ENCODE measurements at regions not wholly inside any gene's neighbourhood (a gene's known extent, or its start where the extent isn't known, plus 50 kb on each side); places are given as distances from the start of the nearest gene placed in this dataset.

DNA sequence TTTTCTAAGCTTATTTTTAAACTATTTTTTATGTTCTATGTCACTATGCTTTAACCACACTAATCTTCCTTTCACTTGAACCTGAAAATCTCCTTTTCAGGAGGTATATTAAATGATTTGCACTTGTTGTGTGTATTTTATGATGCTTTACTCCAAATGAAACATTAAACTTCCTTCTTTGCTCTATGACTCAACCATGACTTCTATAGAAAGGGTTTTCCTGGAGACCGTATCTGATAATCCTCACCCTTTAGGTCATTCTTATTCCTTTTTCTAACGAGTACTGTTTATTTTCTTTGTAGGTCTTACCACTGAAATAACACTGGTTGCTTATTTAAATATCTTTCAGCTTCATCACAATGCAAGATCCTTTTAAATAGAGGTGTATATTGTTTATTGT, 1163.2 kb downstream of the PCDH18 start:
- Histone ChIP-seq H4K20me1 (ENCODE audit: insufficient read depth, low read length) (no peaks in the 10 kb centered on the region), H3K9ac (ENCODE audit: insufficient read depth, low read length, poor library complexity, severe bottlenecking) (no peak overlapping the region), H3K4me2 (replicated peaks; ENCODE audit: extremely low read depth, low read length, poor library complexity, severe bottlenecking) (no peak overlapping the region), H3K79me2 (ENCODE audit: insufficient read depth, low read length) (no peaks in the 10 kb centered on the region), H3K4me1 (ENCODE audit: control insufficient read depth in 1 of 2, insufficient read depth in 2 of 2, low read length in 2 of 2) (no peaks in the 10 kb centered on the region), H2AFZ (ENCODE audit: insufficient read depth, low read depth, low read length, poor library complexity, severe bottlenecking) (no peak overlapping the region), H3K9me3 (replicated peaks in 1 of 2; ENCODE audit: control insufficient read depth in 1 of 2, insufficient read depth in 1 of 2, low read length in 2 of 2) (no peaks in the 10 kb centered on the region), H3K27me3 (ENCODE audit: control insufficient read depth in 2 of 2, insufficient read depth in 2 of 2, low read length in 2 of 2) (no peaks in the 10 kb centered on the region), H3K36me3 (replicated peaks in 1 of 2; ENCODE audit: control insufficient read depth in 1 of 2, insufficient read depth in 2 of 2, low read length in 2 of 2) (no peaks in the 10 kb centered on the region), H3K4me3 (replicated peaks in 1 of 3; ENCODE audit: low read depth in 2 of 3, low read length in 3 of 3) (no peak overlapping the region), H3K27ac (ENCODE audit: low read depth in 1 of 2, low read length in 2 of 2) (no peak overlapping the region)
- Mint-ChIP-seq H3K4me1 (no peaks in the 10 kb centered on the region), H3K9me3 (no peaks in the 10 kb centered on the region), H3K27me3 (ENCODE audit: low read depth in 3 of 3) (no peaks in the 10 kb centered on the region), H3K27ac (no peak overlapping the region), H3K36me3 (no peaks in the 10 kb centered on the region), H3K4me3 (no peak overlapping the region)
- DNase-seq, result no peak
- intact Hi-C loops (cut with micrococcal nuclease), result no loop called here
- TF ChIP-seq, protein P1, sequence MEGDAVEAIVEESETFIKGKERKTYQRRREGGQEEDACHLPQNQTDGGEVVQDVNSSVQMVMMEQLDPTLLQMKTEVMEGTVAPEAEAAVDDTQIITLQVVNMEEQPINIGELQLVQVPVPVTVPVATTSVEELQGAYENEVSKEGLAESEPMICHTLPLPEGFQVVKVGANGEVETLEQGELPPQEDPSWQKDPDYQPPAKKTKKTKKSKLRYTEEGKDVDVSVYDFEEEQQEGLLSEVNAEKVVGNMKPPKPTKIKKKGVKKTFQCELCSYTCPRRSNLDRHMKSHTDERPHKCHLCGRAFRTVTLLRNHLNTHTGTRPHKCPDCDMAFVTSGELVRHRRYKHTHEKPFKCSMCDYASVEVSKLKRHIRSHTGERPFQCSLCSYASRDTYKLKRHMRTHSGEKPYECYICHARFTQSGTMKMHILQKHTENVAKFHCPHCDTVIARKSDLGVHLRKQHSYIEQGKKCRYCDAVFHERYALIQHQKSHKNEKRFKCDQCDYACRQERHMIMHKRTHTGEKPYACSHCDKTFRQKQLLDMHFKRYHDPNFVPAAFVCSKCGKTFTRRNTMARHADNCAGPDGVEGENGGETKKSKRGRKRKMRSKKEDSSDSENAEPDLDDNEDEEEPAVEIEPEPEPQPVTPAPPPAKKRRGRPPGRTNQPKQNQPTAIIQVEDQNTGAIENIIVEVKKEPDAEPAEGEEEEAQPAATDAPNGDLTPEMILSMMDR (IDR thresholded peaks at IDR 0.05), result no peak
- WGBS (ENCODE audit: insufficient coverage), result no CpG with 5 or more reads among the region's 2 CpGs

DNA sequence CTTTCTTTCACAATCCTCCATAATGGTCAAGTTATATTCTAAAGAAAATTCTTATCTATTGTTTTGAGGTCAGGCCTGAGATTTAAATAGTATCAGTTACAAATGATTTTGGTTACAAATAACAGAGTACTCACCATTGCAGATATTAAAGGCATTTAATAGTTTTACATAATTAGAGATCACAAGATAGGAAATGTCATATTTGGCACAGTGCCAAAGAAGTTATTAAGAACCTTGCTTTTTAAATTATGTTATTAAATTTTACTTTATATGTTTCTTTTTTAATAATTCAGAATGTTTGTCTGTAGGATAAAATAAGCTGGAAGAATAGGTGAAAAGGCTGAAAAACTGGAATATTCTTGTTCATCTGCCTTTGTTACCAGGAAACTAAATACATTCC, 1174.7 kb downstream of the PCDH18 start:
- TF ChIP-seq, protein P1 (IDR thresholded peaks at IDR 0.05), result no peak
- intact Hi-C loops (cut with micrococcal nuclease), result no loop called here
- no peaks in the 10 kb centered on the region for H3K36me3 ChIP-seq (replicated peaks in 1 of 2; ENCODE audit: control insufficient read depth in 1 of 2, insufficient read depth in 2 of 2, low read length in 2 of 2)
- Mint-ChIP-seq H3K27me3 (ENCODE audit: low read depth in 3 of 3) (peaks cover 0 to 3% (median 0%) of the 10 kb centered on the region in 3 donors), H3K4me3 (no peak overlapping the region), H3K27ac (no peak overlapping the region), H3K4me1 (no peaks in the 10 kb centered on the region), H3K36me3 (no peaks in the 10 kb centered on the region), H3K9me3 (peaks cover 0 to 2% (median 0%) of the 10 kb centered on the region in 7 donors)
- H3K79me2 ChIP-seq (ENCODE audit: insufficient read depth, low read length), result no peaks in the 10 kb centered on the region
- peaks cover 0 to 5% of the 10 kb centered on the region in 2 donors for H3K9me3 ChIP-seq (replicated peaks in 1 of 2; ENCODE audit: control insufficient read depth in 1 of 2, insufficient read depth in 1 of 2, low read length in 2 of 2)
- H2AFZ ChIP-seq (ENCODE audit: insufficient read depth, low read depth, low read length, poor library complexity, severe bottlenecking), result no peak overlapping the region
- no peaks in the 10 kb centered on the region for H3K27me3 ChIP-seq (ENCODE audit: control insufficient read depth in 2 of 2, insufficient read depth in 2 of 2, low read length in 2 of 2)
- no peak for DNase-seq
- no peak overlapping the region for H3K27ac ChIP-seq (ENCODE audit: low read depth in 1 of 2, low read length in 2 of 2)
- no peaks in the 10 kb centered on the region for H3K4me1 ChIP-seq (ENCODE audit: control insufficient read depth in 1 of 2, insufficient read depth in 2 of 2, low read length in 2 of 2)
- no peak overlapping the region for H3K4me2 ChIP-seq (replicated peaks; ENCODE audit: extremely low read depth, low read length, poor library complexity, severe bottlenecking)
- H3K9ac ChIP-seq (ENCODE audit: insufficient read depth, low read length, poor library complexity, severe bottlenecking), result no peak overlapping the region
- no peak overlapping the region for H3K4me3 ChIP-seq (replicated peaks in 1 of 3; ENCODE audit: low read depth in 2 of 3, low read length in 3 of 3)
- H4K20me1 ChIP-seq (ENCODE audit: insufficient read depth, low read length), result no peaks in the 10 kb centered on the region
